Neural cell (in vitro differentiated cells): ENCODE measurements at regions not wholly inside any gene's neighbourhood (a gene's known extent, or its start where the extent isn't known, plus 50 kb on each side); places are given as distances from the start of the nearest gene placed in this dataset.

Experiments used
- H2AFZ ChIP-seq: fragments of 200-600, 300-800 bp; sonication (generic), shearing (Covaris generic); 2 replicates; pipeline ENCODE4 v1.6.0; 2014; ENCODE audit warnings: low read depth, mild to moderate bottlenecking, antibody characterized with exemption, low read length, moderate library complexity
- H3F3A ChIP-seq: fragments of 200-600 bp; shearing (Covaris generic); 2 replicates; pipeline ENCODE4 v1.6.1; 2016; ENCODE audit warnings: mild to moderate bottlenecking, moderate library complexity, mixed read lengths, antibody characterized with exemption, low read length; ENCODE audit not compliant: insufficient read depth, poor library complexity, severe bottlenecking
- H3K27ac ChIP-seq: fragments of 200-600, 300-800 bp; sonication (generic), shearing (Covaris generic); 2 replicates; pipeline ENCODE4 v1.5.1; 2014; ENCODE audit warnings: mild to moderate bottlenecking, low read length, moderate library complexity
- H3K27me3 ChIP-seq: fragments of 300-800, 200-600 bp; sonication (generic), shearing (Covaris generic); 2 replicates; pipeline ENCODE4 v1.6.0; 2014; ENCODE audit warnings: mild to moderate bottlenecking, low read depth, low read length, moderate library complexity; ENCODE audit not compliant: insufficient read depth
- H3K36me3 ChIP-seq: fragments of 300-800, 200-600 bp; sonication (generic), shearing (Covaris generic); 2 replicates; pipeline ENCODE4 v1.5.1; 2014; ENCODE audit warnings: mild to moderate bottlenecking, antibody characterized with exemption, low read length, moderate library complexity; ENCODE audit not compliant: insufficient read depth
- H3K4me2 ChIP-seq: fragments of 300-800, 200-600 bp; sonication (generic), shearing (Covaris generic); 2 replicates; pipeline ENCODE4 v1.6.0; 2014; ENCODE audit warnings: mild to moderate bottlenecking, low read length
- H3K4me3 ChIP-seq: fragments of 300-800, 200-600 bp; sonication (generic), shearing (Covaris generic); 2 replicates; pipeline ENCODE4 v1.5.1; 2014; ENCODE audit warnings: mild to moderate bottlenecking, low read length, moderate library complexity
- H3K79me2 ChIP-seq: fragments of 200-600 bp; shearing (Covaris generic); replicated peaks from 2 replicates; pipeline ENCODE4 v1.6.0; 2014; ENCODE audit warnings: mild to moderate bottlenecking, low read length, moderate library complexity; ENCODE audit not compliant: insufficient read depth
- H3K9ac ChIP-seq: fragments of 300-800, 200-600 bp; sonication (generic), shearing (Covaris generic); 2 replicates; pipeline ENCODE4 v1.6.1; 2016; ENCODE audit warnings: mild to moderate bottlenecking, low read length, mixed read lengths
- H3K9me2 ChIP-seq: fragments of 200-600 bp; shearing (Covaris generic); 2 replicates; pipeline ENCODE4 v1.6.1; 2016; ENCODE audit warnings: mild to moderate bottlenecking, low read length, mixed read lengths; ENCODE audit not compliant: insufficient read depth
- H3K9me3 ChIP-seq: fragments of 200-600, 300-800 bp; sonication (generic), shearing (Covaris generic); 2 replicates; pipeline ENCODE4 v1.6.1; 2016; ENCODE audit warnings: mild to moderate bottlenecking, mixed run types, low read length, moderate library complexity, mixed read lengths
- H4K20me1 ChIP-seq: fragments of 200-600 bp; shearing (Covaris generic); 2 replicates; pipeline ENCODE4 v1.6.1; 2016; ENCODE audit warnings: mild to moderate bottlenecking, mixed run types; ENCODE audit not compliant: insufficient read depth
- CTCF ChIP-seq: fragments of 450-650 bp; IDR thresholded peaks from 2 replicates; pipeline ENCODE4 v1.5.1; 2014; ENCODE audit warnings: antibody characterized with exemption, mild to moderate bottlenecking, moderate library complexity; ENCODE audit not compliant: poor library complexity, severe bottlenecking
- EP300 ChIP-seq: fragments of 450-650 bp; conservative IDR thresholded peaks from 2 replicates; pipeline ENCODE4 v1.6.1; 2014; ENCODE audit warnings: antibody characterized with exemption, mild to moderate bottlenecking, moderate library complexity; ENCODE audit not compliant: poor library complexity, severe bottlenecking
- EZH2 ChIP-seq: fragments of 200-600, 300-800 bp; shearing (Covaris generic), sonication (generic); IDR thresholded peaks from 2 replicates; pipeline ENCODE4 v1.6.1; 2014; ENCODE audit warnings: antibody characterized with exemption, low read length, borderline replicate concordance, mild to moderate bottlenecking; ENCODE audit not compliant: insufficient read depth, poor library complexity, severe bottlenecking
- MXI1 ChIP-seq: fragments of 450-650 bp; conservative IDR thresholded peaks from 2 replicates; pipeline ENCODE4 v1.6.1; 2014; ENCODE audit warnings: antibody characterized with exemption, mild to moderate bottlenecking; ENCODE audit not compliant: poor library complexity, severe bottlenecking
- POLR2AphosphoS5 ChIP-seq: IDR thresholded peaks from 2 replicates; pipeline ENCODE4 v1.6.1; 2012
- RAD21 ChIP-seq: fragments of 450-650 bp; conservative IDR thresholded peaks from 2 replicates; pipeline ENCODE4 v1.6.1; 2014; ENCODE audit warnings: antibody characterized with exemption, mild to moderate bottlenecking, moderate library complexity
- REST ChIP-seq: IDR thresholded peaks from 2 replicates; pipeline ENCODE4 v1.6.1; 2012; ENCODE audit warnings: borderline replicate concordance
- SMC3 ChIP-seq: fragments of 450-650 bp; conservative IDR thresholded peaks from 2 replicates; pipeline ENCODE4 v1.6.1; 2014; ENCODE audit warnings: antibody characterized with exemption, mild to moderate bottlenecking, moderate library complexity; ENCODE audit not compliant: poor library complexity
- TAF1 ChIP-seq: IDR thresholded peaks from 2 replicates; pipeline ENCODE4 v1.6.1; 2012; ENCODE audit warnings: low read depth

- Histone ChIP-seq H3K9me3 (no peaks in the 10 kb centered on the region), H2AFZ (no peak overlapping the region), H3K27ac (no peak overlapping the region), H3K36me3 (no peaks in the 10 kb centered on the region), H3K4me2 (no peak overlapping the region), H3F3A (no peaks in the 10 kb centered on the region), H3K4me3 (no peak overlapping the region), H3K27me3 (no peaks in the 10 kb centered on the region), H3K9ac (no peak overlapping the region), H3K79me2 (no peaks in the 10 kb centered on the region), H4K20me1 (no peaks in the 10 kb centered on the region), H3K9me2 (no peaks in the 10 kb centered on the region)
- TF ChIP-seq EP300: no peak
- TF ChIP-seq CTCF: no peak
- no peak for TF ChIP-seq REST
- no peak for TF ChIP-seq MXI1
- TF ChIP-seq TAF1: no peak
- TF ChIP-seq RAD21: no peak
- TF ChIP-seq POLR2AphosphoS5: no peak
- TF ChIP-seq SMC3: no peak
- no peak for TF ChIP-seq EZH2
Measured at GRCh38 chr1:223031733-223032601, 111.1 kb downstream of the TLR5 start.

- no peaks in the 10 kb centered on the region for H3K9me2 ChIP-seq
- H2AFZ ChIP-seq: no peak overlapping the region
- no peaks in the 10 kb centered on the region for H3K79me2 ChIP-seq
- H4K20me1 ChIP-seq: no peaks in the 10 kb centered on the region
- no peak overlapping the region for H3K27ac ChIP-seq
- no peaks in the 10 kb centered on the region for H3K27me3 ChIP-seq
- H3K9ac ChIP-seq: no peak overlapping the region
- no peak overlapping the region for H3K4me2 ChIP-seq
- no peak for TF ChIP-seq SMC3
- no peak for TF ChIP-seq REST
- no peaks in the 10 kb centered on the region for H3K36me3 ChIP-seq
- no peak overlapping the region for H3K4me3 ChIP-seq
- H3K9me3 ChIP-seq: no peaks in the 10 kb centered on the region
- H3F3A ChIP-seq: no peaks in the 10 kb centered on the region
Measured at GRCh38 chr1:223033658-223034057, 109.4 kb downstream of the TLR5 start.
